DMS79 treated with DMSO at 0.1 percent for 48 hours (cell line): ENCODE measurements at regions not wholly inside any gene's neighbourhood (a gene's known extent, or its start where the extent isn't known, plus 50 kb on each side); places are given as distances from the start of the nearest gene placed in this dataset.

Source experiments
- DNase-seq: peaks from one replicate; lab custom pipeline; 2025; lab: John Stamatoyannopoulos, UW

GRCh38 chr5:109917154-109917546 is 227.4 kb downstream of the MAN2A1 start:
- DNase-seq, result no peak

DNA sequence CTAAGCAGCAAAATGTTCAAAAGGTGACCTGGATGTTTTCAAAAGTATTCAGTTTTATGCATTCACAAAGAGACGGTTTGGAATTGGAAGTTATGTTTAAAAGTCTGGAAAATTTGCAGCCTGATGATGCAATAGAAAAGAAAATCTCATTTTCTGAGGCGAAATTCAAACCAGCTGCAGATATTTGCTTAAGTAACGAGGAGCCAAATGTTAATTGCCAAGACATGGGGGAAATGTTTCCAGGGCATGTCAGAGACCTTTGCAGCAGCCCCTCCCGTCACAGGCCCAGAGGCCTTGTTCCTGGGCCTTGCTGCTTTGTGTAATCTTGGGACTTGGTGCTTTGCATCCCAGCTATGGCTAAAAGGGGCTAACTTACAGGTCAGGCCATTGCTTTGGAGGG is 228.2 kb downstream of the MAN2A1 start:
- no peak for DNase-seq

- no peak for DNase-seq
Observed at GRCh38 chr5:109920736-109921135, 231.0 kb downstream of the MAN2A1 start.

DNA sequence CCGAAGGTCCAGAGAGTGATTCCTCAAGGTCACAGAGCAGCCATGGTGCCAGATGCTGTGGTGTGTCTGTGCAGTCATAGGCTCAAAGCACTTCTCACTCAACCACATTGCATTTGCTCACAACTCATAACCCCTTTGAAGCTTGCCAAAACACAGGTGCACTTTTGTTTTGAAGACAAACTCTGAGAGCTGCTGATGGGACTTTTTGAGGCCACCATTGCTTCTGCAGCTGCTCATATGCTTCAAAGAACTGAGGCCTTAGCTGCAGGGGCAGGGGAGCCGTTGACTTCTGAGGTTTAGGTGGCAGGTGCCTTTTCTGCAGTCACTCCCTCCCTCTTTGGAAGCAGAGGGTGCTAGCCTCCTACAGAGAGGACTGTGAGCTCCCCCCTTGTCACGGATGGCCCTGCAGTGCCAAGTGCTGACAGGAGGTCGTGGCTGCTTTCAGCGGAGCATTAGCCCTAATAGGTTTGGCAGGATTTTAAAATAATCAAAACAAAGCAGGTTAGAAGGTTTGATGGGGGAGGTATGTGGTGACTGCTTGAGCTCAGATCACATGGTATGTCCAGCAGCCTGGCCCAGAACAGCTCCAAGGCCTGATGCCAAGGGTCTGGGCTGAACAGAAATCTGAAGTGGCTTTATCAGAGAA is 232.1 kb downstream of the MAN2A1 start:
- peak; percentile 86 for DNase-seq

DNA sequence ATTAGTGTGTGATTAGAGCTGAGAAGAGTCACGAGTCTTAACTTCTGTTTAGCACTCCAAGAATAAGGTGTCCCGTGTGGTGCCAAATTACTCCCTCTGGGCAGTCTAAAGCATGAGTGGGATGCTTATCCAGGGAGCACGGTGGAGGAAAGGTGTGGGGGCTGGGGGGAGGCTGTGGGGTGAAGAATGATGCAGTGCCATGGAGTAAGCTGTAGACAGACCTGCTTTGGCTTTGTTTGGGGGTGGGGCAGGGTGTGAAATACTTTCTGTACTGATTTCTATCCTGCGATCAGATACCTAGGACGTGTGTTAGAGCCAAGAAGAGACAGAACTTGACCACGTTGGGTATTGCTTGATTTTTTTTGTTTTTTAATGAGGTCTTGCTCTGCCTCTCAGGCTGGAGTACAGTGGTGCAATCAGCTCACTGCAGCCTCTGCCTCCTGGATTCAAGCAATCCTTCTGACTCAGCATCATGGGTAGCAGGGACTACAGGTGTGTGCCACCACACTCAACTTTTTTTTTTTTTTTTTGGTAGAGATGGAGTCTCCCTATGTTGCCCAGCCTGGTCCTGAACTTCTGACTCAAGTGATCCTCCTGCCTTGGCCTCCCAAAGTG is 232.8 kb downstream of the MAN2A1 start:
- DNase-seq, result no peak

DNA sequence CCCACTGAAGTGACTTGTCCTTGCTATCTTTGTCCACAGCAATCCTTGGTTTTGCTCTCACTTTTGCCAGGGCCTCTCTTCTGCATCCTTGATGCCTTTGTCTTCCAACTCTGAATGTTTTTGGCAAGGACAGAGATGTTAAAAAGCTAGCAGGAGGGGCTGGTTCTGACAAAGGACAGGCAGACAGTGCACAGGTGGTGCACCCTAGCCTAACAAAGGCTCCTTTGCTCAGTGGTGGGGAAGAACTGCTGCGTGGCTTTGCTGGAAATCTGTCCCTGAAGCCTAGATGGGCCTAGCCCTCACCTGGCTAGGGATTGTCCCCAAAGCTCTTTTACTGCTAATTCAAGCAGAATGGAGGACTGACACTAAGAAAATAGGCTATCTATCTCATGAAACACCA is 233.5 kb downstream of the MAN2A1 start:
- no peak for DNase-seq

- no peak for DNase-seq
Observed at GRCh38 chr5:109924237-109925107, 234.7 kb downstream of the MAN2A1 start.

- no peak for DNase-seq
Observed at GRCh38 chr5:109927639-109928038, 237.9 kb downstream of the MAN2A1 start.

DNA sequence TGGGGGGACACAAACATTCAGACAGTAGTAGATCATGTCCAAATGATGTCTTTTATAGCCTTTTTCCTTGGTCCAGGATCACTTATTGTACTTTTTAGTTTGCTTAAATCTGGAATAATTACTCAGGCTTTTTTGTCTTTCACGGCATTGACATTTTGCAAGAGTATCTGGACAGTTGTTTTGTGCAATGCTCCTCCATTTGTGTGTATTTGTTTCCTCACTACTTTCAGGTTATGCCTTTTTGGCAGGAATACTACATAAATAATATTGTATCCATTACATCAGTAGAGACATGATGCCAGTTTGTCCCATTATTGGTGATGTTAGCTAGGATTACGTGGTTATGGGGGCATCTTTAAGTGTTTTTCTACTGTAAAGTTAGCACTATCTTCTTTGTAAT is 238.3 kb downstream of the MAN2A1 start:
- no peak for DNase-seq

DNA sequence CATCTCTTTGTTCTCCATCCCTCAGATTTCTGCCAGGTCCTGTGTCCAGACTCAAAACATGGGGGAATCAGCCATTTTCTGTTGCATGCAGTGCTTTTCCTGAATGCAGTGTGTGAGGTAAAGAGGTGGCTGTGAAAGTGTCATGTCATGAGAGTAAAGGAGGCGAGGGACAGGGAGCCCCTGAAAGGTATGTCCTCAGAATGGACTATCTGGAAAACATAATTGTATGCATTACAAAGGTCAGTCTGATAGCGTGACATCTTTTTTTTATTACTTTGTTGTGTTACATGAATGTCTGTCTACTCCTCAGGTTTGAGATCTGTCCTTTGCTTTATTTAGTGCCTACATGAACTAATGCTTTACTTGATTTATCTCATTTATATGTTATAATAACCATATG is 239.1 kb downstream of the MAN2A1 start:
- no peak for DNase-seq

DNA sequence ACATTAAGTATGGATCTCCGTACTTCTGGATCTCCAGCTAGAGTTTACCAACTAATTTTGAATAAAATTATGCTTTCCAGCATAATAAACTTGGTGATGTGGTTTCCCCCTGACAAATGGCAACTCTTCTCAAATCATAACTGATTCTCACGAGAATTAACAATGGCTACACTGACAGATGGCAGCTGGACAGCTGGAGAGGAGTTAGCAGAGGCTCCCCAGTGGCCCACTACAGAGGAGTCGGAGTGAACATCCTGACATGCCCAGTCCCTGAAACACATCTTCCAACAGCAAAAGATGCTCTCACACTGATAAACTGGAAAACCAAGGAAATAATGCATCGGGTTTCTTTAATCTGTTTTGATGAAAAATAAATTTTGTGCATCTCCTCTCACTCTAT is 239.6 kb downstream of the MAN2A1 start:
- DNase-seq, result no peak

- DNase-seq, result no peak
Observed at GRCh38 chr5:109929911-109930310, 240.2 kb downstream of the MAN2A1 start.

DNA sequence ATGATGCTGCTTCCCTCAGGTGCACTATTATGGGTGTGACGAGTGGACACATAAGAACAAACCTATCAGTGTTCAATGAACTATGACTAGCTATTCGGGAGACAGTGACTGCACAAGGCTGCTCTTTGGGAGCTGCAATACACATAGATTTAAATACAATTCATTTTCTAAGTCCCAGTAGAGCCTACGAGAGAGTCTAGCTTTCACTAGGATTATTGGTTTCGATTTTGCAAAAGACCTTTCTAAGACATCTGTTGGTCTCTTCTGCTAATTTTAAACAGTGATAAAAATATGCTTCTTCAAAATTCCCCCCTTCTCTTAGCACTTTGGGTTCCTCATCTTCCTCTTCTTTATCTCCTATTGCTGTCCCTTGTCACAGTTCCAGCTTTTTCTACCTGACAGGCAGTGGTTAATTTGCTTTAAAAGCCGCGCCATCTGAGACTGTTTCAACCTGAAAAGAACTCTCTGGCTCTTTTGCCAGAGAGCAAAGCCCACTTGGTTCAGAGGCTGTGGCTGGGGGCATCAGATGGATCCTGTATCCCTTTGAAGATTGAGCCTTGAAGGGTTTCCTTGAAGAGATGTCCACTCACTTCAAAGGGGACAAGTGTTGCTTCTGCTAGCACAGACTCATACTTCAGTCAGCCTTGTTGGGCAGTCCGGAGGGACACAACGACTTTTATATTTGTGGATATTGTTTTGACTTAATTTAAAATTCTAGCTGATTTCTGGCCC is 241.5 kb downstream of the MAN2A1 start:
- no peak for DNase-seq

- DNase-seq, result no peak
Observed at GRCh38 chr5:109935833-109936490, 246.2 kb downstream of the MAN2A1 start.

GRCh38 chr5:109936996-109937395 is 247.3 kb downstream of the MAN2A1 start:
- DNase-seq, result no peak

GRCh38 chr5:109937951-109938350 is 248.2 kb downstream of the MAN2A1 start:
- DNase-seq, result no peak

DNA sequence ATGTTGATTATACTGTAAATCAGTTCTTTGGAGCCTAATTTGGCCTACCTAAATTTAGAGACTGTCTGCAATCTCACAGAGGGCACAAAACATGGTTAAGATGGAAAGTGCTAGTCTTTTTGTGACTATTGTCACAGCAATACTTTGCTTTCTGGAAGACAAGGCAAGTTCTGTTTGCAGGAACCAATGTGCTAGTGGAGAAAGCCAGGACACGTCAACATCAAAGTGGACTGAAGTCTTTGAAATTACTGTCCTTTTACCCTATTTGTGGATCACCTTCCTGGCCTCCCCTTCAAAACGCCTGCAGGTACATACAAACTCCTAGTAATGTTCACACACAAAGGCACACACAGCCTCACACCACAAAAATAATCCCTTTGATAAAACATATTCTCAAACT is 248.7 kb downstream of the MAN2A1 start:
- DNase-seq, result no peak

DNA sequence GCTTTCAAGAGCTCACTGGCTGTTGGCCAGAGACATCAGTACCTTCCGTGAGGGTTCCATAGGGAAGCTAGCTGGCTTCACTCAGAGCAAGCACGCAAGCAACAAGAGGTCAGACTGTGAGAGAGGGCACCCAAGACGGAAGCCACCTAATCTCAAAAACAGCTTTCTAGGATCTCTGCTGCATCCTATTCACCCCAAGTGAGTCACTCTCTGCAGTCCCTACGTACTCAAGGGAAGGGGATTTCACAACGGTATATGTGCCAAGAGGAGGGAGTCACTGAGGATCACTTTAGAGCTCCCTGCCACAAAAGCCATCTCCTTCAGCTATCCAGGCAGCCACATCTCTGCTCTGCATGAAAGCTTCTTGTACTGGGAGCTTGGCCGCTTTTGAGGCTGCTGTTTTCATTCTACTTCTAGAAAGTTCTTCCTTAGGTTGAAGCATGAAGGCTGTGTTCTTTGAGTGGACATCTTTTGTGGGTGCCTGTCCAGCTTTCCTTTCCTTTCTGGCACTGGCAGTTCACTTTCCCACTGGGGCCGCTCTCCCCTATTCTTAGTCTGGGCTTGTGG is 249.5 kb downstream of the MAN2A1 start:
- DNase-seq, result no peak

DNA sequence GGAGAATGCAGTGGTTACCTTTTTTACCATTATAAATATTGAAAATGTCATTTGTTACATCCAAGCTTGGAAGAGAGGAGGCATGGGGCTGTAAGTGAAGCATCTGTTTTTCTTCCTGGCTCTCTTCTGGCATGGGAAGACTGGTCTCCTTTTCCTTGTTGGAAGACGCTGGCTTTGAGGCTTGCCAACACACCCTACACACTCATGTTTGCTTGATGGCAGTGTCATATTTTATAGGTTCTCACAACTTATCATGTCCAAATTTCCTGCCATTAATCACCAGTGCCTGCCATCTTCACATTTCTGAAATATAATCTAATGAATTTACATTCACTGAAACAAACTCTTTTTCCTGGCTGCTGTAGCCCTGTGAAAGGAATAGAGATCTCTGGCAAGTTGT is 252.9 kb downstream of the MAN2A1 start:
- no peak for DNase-seq

DNA sequence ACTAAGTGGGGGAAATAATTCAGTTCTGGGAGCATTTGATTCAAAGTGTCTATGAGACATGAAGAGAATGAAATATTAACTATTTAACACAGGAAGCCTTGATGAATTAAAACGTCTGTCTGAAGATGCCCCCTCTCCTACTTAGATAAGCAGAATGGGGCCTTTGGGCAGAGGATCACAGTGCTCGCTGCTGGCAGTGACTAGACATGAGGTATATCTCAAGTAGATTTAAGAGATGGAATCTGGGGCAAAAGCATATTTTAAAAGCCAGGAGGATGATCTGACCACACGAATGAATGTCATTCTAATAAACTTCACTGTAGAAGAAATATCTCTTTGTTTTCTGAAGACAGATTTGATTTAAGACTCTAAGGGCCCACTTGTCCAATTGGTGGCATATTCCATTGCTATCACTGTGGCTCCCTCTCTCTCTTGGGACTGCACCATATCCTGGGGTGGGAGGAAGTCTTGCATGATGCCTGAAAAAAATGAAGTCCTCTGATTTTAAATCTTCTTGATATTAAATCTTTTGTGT is 254.0 kb downstream of the MAN2A1 start:
- DNase-seq, result no peak

DNA sequence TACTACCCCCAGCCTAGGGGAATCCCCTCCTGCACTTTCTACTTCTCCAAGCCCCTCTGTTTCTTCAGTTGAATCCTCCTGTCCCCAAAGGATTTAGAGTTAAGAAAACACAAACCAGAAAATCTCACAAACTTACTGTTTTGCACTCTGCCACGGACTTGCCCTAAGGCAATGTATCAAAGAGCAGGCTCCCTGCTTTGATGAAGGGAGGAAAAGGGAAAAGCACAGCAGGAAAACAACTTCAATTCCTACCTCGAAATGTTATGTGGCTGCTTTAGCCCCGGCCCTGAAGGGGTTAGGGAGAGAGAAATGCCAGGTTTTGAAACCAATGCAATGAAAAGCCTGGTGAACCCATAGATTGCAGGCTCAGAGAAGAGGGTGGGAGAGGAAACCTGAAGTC is 254.7 kb downstream of the MAN2A1 start:
- no peak for DNase-seq
